ENCODE measurements at regions not wholly inside any gene's neighbourhood (a gene's known extent, or its start where the extent isn't known, plus 50 kb on each side); places are given as distances from the start of the nearest gene placed in this dataset.
A peak's percentile ranks its signal among the peaks of the same experiment; 100 is the strongest.

GRCh38 chr9:676780-677438, 164.6 kb upstream of the DMRT1 start:
- H3K36me3 ChIP-seq (ENCODE audit: control insufficient read depth in 4 of 4, insufficient read depth in 3 of 4, low read depth in 1 of 4, low read length in 3 of 4), result no peaks in the 10 kb centered on the region
- DNase-seq (ENCODE audit: low spot score), result no peak
- TF ChIP-seq MAX (IDR thresholded peaks at IDR 0.05), result no peak
- no peak for TF ChIP-seq HNF4G (IDR thresholded peaks at IDR 0.05)
- peak; percentile 9 for TF ChIP-seq YY1 (IDR thresholded peaks at IDR 0.05)
- peak in 1 of 2 donors; percentile 42 for TF ChIP-seq HNF4A (conservative IDR thresholded peaks at IDR 0.05)
- TF ChIP-seq FOXA2 (IDR thresholded peaks at IDR 0.05), result peak; percentile 67
- no peak for TF ChIP-seq CTCF (IDR thresholded peaks at IDR 0.05; ENCODE audit: low read depth, low read length, missing input control)
- no peak for TF ChIP-seq REST (IDR thresholded peaks at IDR 0.05)
- TF ChIP-seq RXRA (IDR thresholded peaks at IDR 0.05), result peak; percentile 52
- no peak for TF ChIP-seq FOXA1 (IDR thresholded peaks at IDR 0.05)
- no peak for TF ChIP-seq SP1 (IDR thresholded peaks at IDR 0.05)
- H3K27ac ChIP-seq (ENCODE audit: low read depth in 1 of 2, low read length in 2 of 2), result peak overlapping the region; percentile 72 to 81
- WGBS, result 44% methylated on average over 3 of the region's 3 CpGs
- H3K4me3 ChIP-seq (ENCODE audit: low read depth in 1 of 3, low read length in 3 of 3), result peak overlapping the region; percentile 23 to 81 (median 39)
- no peaks in the 10 kb centered on the region for H3K9me3 ChIP-seq (ENCODE audit: control insufficient read depth in 4 of 4, low read length in 3 of 4)
- peaks cover 5 to 41% (median 14%) of the 10 kb centered on the region in 4 donors for H3K4me1 ChIP-seq (ENCODE audit: control insufficient read depth in 4 of 4, insufficient read depth in 4 of 4, low read length in 3 of 4)
- H3K27me3 ChIP-seq (ENCODE audit: control insufficient read depth in 4 of 4, insufficient read depth in 4 of 4, low read length in 3 of 4), result no peaks in the 10 kb centered on the region
- H3K9ac ChIP-seq (ENCODE audit: low read depth in 1 of 2, low read length in 2 of 2), result peak overlapping the region; percentile 71 to 79

- 23% methylated on average over 11 of the region's 11 CpGs for WGBS
- H3K27ac ChIP-seq (ENCODE audit: low read depth in 1 of 2, low read length in 2 of 2), result peak overlapping the region; percentile 72 to 81
- peak overlapping the region; percentile 23 to 81 (median 39) for H3K4me3 ChIP-seq (ENCODE audit: low read depth in 1 of 3, low read length in 3 of 3)
- H3K27me3 ChIP-seq (ENCODE audit: control insufficient read depth in 4 of 4, insufficient read depth in 4 of 4, low read length in 3 of 4), result no peaks in the 10 kb centered on the region
- TF ChIP-seq YY1 (IDR thresholded peaks at IDR 0.05) (peak; percentile 43), EGR1 (IDR thresholded peaks at IDR 0.05; ENCODE audit: low read depth in 2 of 2) (no peak)
- no peak for DNase-seq (ENCODE audit: low spot score)
- no peaks in the 10 kb centered on the region for H3K36me3 ChIP-seq (ENCODE audit: control insufficient read depth in 4 of 4, insufficient read depth in 3 of 4, low read depth in 1 of 4, low read length in 3 of 4)
- peak overlapping the region; percentile 71 to 79 for H3K9ac ChIP-seq (ENCODE audit: low read depth in 1 of 2, low read length in 2 of 2)
- H3K4me1 ChIP-seq (ENCODE audit: control insufficient read depth in 4 of 4, insufficient read depth in 4 of 4, low read length in 3 of 4), result peaks cover 5 to 41% (median 14%) of the 10 kb centered on the region in 4 donors
- no peaks in the 10 kb centered on the region for H3K9me3 ChIP-seq (ENCODE audit: control insufficient read depth in 4 of 4, low read length in 3 of 4)
Measured at GRCh38 chr9:677461-678097, 163.9 kb upstream of the DMRT1 start.

- no peak for DNase-seq (ENCODE audit: low spot score)
- Histone ChIP-seq H3K27ac (ENCODE audit: low read depth in 1 of 2, low read length in 2 of 2) (no peak overlapping the region), H3K4me1 (ENCODE audit: control insufficient read depth in 4 of 4, insufficient read depth in 4 of 4, low read length in 3 of 4) (peaks cover 4 to 30% (median 9%) of the 10 kb centered on the region in 4 donors), H3K36me3 (ENCODE audit: control insufficient read depth in 4 of 4, insufficient read depth in 3 of 4, low read depth in 1 of 4, low read length in 3 of 4) (no peaks in the 10 kb centered on the region), H3K27me3 (ENCODE audit: control insufficient read depth in 4 of 4, insufficient read depth in 4 of 4, low read length in 3 of 4) (no peaks in the 10 kb centered on the region), H3K9ac (ENCODE audit: low read depth in 1 of 2, low read length in 2 of 2) (no peak overlapping the region), H3K4me3 (ENCODE audit: low read depth in 1 of 3, low read length in 3 of 3) (no peak overlapping the region), H3K9me3 (ENCODE audit: control insufficient read depth in 4 of 4, low read length in 3 of 4) (no peaks in the 10 kb centered on the region)
- WGBS, result 100% methylated on average over 1 of the region's 1 CpG
- no peak for TF ChIP-seq CTCF (IDR thresholded peaks at IDR 0.05; ENCODE audit: low read depth, low read length, missing input control)
- TF ChIP-seq YY1 (IDR thresholded peaks at IDR 0.05), result no peak
- no peak for TF ChIP-seq ATF3 (IDR thresholded peaks at IDR 0.05)
- no peak for TF ChIP-seq FOXA1 (IDR thresholded peaks at IDR 0.05)
- TF ChIP-seq NR2F2 (IDR thresholded peaks at IDR 0.05), result no peak
- TF ChIP-seq HNF4G (IDR thresholded peaks at IDR 0.05), result no peak
- no peak for TF ChIP-seq ZBTB33 (IDR thresholded peaks at IDR 0.05)
- TF ChIP-seq EGR1 (IDR thresholded peaks at IDR 0.05; ENCODE audit: low read depth in 2 of 2), result no peak
Measured at GRCh38 chr9:678897-679296, 162.6 kb upstream of the DMRT1 start.
